ENCODE measurements at regions not wholly inside any gene's neighbourhood (a gene's known extent, or its start where the extent isn't known, plus 50 kb on each side); places are given as distances from the start of the nearest gene placed in this dataset.
"Not testable (repeated sequence)": the region's sequence is repeated elsewhere in the genome, so short reads cannot be mapped to it uniquely, and the experiment has no call there.

DNA sequence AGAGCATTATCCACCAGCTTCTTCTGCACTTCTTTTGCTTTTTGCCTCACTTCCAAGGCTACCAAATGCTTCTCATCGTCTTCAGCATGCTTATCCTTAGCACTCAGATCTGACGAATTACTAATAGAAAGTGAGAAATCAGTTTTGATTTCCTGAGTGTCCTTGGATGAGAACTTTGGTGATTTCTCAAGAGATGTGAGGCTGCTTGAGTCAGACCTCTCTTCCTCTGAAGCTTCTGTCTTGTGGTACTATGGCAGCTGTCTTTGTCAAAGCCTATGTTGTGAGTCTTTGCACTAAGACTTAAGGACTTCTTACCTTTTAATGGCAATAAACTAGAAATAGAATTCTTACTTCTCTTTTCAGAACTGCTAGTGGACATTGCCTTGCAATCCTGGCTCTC is 169.9 kb downstream of the CPE start:
- no peak for DNase-seq

- DNase-seq, result no peak
Observed at GRCh38 chr4:165553221-165553810, 174.5 kb downstream of the CPE start.

DNA sequence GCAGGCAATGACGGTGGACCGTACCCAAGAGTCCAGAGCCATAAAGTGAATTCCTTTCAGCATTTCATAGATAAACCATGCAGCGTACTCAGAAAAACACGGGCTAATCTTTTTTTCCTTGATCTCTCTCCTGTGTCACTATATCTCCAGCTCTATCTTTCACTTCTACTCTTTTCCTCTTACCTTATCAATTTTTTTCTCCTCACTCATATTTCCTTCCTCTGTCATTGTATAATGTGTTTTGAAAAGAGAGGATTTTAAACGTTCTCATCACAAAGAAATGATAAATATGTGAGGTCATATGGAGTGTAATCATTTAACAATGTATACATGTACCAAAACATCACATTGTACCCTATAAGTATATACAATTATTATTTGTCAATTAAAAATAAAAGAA is 176.5 kb downstream of the CPE start:
- DNase-seq, result no peak

GRCh38 chr4:165556383-165556782 is 177.6 kb downstream of the CPE start:
- no peak for DNase-seq

DNA sequence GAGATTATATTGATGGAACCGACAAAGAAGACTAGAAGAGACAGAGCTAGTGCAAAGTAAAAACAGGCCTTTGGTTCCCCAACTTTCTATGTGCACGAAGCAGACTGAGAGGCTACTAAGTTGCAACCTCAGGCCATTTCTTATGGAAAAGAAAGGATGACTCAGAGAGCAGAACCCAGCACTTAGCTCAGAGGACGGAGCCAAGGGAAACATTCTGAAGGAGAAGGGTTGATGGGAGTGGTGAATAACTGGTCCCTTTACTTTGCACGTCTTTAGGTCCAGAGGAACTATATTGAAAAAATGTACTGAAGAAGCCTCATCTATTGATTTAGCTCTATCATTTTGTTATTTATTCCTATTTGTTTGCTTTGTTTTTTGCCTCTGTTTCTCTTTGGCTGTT is 182.1 kb downstream of the CPE start:
- no peak for DNase-seq

- no peak for DNase-seq
Observed at GRCh38 chr4:165563851-165564250, 185.0 kb downstream of the CPE start.

DNA sequence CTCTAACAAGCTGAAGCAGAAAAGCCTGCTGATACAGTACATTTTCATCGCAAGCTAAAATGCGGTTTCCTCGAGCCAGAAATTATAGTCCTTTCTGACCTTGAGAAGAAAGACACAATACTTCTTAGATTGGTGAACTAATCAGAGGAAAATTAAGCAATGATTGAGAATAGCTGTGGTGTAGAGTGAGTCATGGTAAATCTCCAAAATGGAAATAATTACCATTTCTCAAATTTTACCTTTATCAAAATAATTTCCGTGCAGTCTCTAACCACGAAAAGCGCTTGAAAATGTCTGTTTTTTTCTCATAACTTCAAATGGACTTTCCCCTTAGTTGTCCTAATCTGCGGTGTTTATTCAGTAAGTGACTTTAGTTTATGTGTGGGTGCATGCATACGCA is 190.2 kb downstream of the CPE start:
- no peak for DNase-seq

- not testable (repeated sequence) for DNase-seq
Observed at GRCh38 chr4:165571476-165571875, 192.7 kb downstream of the CPE start.

- no peak for DNase-seq
Observed at GRCh38 chr4:165580351-165580905, 201.6 kb downstream of the CPE start.

DNA sequence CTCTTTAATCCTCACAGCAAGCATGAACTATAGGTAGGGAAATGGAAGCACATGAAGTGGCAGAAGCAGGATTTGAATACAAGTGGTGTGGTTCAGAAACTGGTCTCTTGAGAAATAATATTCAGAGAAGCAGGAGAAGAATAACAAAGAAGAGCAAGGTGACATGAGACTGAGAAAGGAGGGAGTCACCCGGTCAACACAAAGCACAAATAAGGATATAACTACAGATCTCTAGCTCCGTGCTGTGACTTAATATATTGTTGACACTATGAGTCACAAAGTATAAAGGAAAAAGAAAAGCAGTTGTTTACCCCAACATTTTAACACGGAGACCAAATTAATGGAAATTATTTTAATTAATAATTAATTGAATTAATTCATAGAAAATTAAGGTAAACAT is 204.5 kb downstream of the CPE start:
- no peak for DNase-seq

DNA sequence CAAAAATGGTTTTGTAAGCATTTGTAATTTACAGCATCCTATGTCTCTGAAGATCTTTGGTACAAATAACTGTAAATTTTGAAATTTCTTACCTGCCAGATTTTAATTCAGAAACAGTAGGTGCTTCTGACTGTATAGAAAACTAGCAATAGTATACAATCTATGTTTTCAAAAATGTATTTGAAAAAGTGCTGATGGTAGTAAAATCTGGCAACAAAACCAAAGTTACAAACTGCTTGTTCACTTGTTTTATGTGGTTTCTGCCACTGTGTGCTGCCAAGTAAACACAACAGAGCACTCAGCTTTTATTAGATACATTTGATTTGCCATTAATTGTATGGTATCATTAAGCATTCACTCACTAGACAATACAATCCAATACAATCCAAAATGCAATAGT is 206.1 kb downstream of the CPE start:
- no peak for DNase-seq

- DNase-seq, result no peak
Observed at GRCh38 chr4:165588534-165589315, 209.9 kb downstream of the CPE start.

- no peak for DNase-seq
Observed at GRCh38 chr4:165592386-165592785, 213.6 kb downstream of the CPE start.

GRCh38 chr4:165597581-165598480 is 219.0 kb downstream of the CPE start:
- DNase-seq, result no peak

- no peak for DNase-seq
Observed at GRCh38 chr4:165600959-165601683, 222.3 kb downstream of the CPE start.

DNA sequence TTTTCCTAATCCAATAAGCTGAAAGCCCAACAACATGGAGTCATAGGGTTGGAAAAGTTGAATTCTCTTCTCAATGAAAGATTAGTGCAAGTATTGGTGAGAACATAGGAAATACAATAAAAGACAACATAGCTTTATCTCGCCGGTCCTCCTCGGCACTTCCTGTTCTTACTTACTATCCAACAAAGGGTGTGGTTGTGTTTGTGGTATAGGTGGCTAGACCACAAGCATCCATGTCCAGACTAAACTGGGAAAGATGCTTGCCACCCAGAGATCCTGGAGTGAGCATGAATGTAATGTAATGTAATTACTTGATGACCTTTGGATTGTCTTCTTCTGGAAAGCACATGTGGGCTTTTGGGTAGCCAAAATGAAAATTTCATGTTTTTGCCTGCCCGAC is 223.8 kb downstream of the CPE start:
- no peak for DNase-seq

- DNase-seq, result no peak
Observed at GRCh38 chr4:165604181-165604580, 225.4 kb downstream of the CPE start.

DNA sequence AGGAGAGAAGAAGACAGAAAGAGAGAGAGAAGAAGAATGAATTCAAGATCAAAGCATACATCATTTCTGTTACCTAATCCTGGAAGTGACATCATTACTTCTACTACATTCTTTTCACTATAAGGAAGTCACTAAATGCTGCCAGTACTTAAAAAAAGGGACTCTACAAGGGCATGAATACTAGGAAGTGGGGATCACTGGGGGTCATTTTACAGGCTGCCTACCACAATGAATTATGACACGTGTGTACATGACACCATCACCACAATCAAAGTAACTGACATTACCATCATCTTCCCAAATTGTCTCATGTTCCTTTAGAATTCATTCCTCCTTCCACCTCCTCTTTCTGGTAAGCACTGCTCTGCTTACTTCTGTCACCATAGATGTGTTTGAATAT is 227.0 kb downstream of the CPE start:
- no peak for DNase-seq

DNA sequence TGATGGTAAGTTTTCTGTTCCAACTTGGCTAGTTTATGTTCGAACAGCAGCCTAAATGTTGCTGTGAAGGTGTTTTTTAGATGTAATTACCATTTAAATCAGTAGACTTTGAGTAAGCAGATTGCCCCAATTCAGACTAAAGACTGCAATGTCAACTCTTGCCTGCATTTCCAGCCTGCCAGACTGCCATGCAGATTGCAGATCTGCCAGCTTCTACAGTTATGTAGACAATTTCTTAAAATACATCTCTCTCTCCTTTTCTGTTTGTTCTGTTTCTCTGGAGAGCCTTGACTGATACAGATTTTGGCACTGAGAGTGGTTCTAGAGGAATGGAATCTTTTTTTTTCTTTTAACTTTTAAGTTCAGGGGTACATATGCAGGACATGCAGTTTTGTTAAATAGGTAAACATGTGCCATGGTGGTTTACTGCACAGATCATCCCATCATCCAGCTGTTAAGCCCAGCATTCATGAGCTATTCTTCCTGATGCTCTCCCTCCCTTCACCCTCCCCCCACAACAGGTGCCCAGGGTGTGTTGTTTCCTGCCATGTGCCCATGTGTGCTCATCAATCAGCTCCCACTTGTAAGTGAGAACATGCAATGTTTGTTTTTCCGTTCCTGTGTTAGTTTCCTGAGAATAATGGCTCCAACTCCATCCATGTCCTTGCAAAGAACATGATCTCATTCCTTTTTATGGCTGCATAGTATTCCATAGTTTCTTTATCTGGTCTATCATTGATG is 227.8 kb downstream of the CPE start:
- DNase-seq, result no peak

DNA sequence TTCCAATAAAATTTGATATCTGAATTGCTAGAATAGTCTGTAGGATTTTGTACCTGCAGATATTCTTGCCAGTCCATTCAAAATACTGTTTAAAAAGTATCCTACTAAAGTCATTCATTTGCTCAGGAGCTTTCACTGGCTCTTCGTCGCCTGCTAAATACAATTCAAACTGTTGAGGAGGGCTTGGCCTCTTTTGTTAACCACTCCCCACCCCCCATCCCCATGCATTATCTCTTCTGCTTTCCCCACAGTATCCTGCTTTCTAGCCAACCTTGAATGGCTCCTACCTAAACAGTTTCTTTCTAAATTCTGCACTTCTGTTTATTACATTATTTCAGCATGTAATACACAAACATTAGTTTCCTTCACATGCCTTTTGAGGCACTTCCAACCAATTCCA is 230.8 kb downstream of the CPE start:
- no peak for DNase-seq

- no peak for DNase-seq
Observed at GRCh38 chr4:165610679-165611437, 232.1 kb downstream of the CPE start.

Measured in right forelimb (tissue), 1 donor.